A549 (cell line): ENCODE measurements at regions not wholly inside any gene's neighbourhood (a gene's known extent, or its start where the extent isn't known, plus 50 kb on each side); places are given as distances from the start of the nearest gene placed in this dataset.

Experiments
- ATAC-seq, 2 experiments: fragments of 200-7000 bp in 1 of 2; fragments of >200 bp in 1 of 2; cut with Nextera tagmentation in 1 of 2; cut with Tn5 transposase in 1 of 2; 3 replicates each; pipeline versions ENCODE4 v1.8.0 to v1.9.1; 2018 to 2020; ENCODE audit warnings: mild to moderate bottlenecking in 1 of 2, moderate library complexity in 1 of 2
- CTCF ChIA-PET: fragments of 300-600 bp; sonication (Branson Sonifier 250); formaldehyde crosslinking; extraction: SDS; loops from one replicate; lab custom pipeline; 2021; ENCODE audit warnings: antibody characterized with exemption, inconsistent platforms; lab: Yijun Ruan, JAX
- POLR2A ChIA-PET: fragments of 350-600 bp; formaldehyde crosslinking; extraction: SDS; loops from one replicate; lab custom pipeline; 2021; ENCODE audit warnings: antibody characterized with exemption, inconsistent platforms; lab: Yijun Ruan, JAX
- DNase-seq, 2 experiments: peaks; one replicate each; pipeline versions ENCODE4 v3.0.0 to v3.0.0-alpha.2; 2011 to 2016; ENCODE audit warnings: low read depth in 1 of 2, low spot score in 1 of 2
- FAIRE-seq: peaks from 2 replicates; lab custom pipeline; 2011; peaks lifted over from hg19 to GRCh38; lab: Jason Lieb, UNC
- H3K27ac ChIP-seq, 2 experiments: fragments of >200 bp; sonication (Bioruptor Twin); formaldehyde crosslinking; 3 replicates each; pipeline ENCODE4 v1.5.1; 2016 to 2017
- H3K4me1 ChIP-seq: fragments of >200 bp; sonication (Bioruptor Twin); formaldehyde crosslinking; 3 replicates; pipeline ENCODE4 v1.6.1; 2016
- H3K4me2 ChIP-seq: fragments of >200 bp; sonication (Bioruptor Twin); formaldehyde crosslinking; 3 replicates; pipeline ENCODE4 v1.6.1; 2016
- H3K4me3 ChIP-seq: fragments of >200 bp; sonication (Bioruptor Twin); formaldehyde crosslinking; 3 replicates; pipeline ENCODE4 v1.5.1; 2016
- H3K9me3 ChIP-seq: fragments of >200 bp; sonication (Bioruptor Twin); formaldehyde crosslinking; 3 replicates; pipeline ENCODE4 v1.6.1; 2016
- ATOH8 ChIP-seq: fragments of 250-450 bp; sonication (Bioruptor Pico); IDR thresholded peaks from 2 replicates; pipeline ENCODE4 v1.5.0; 2020; ENCODE audit warnings: low read depth, mild to moderate bottlenecking, moderate library complexity
- BCL3 ChIP-seq: fragments of >200 bp; sonication (Bioruptor Twin); formaldehyde crosslinking; IDR thresholded peaks from 3 replicates; pipeline ENCODE4 v1.6.1; 2016
- BHLHE40 ChIP-seq: IDR thresholded peaks from 2 replicates; pipeline ENCODE4 v1.6.1; 2012; ENCODE audit warnings: low read depth, low read length, inconsistent platforms
- CBX8 ChIP-seq: fragments of 200-600 bp; sonication (generic); IDR thresholded peaks from 2 replicates; pipeline ENCODE4 v1.6.1; 2016
- CHD2 ChIP-seq: fragments of 150-350 bp; IDR thresholded peaks from 2 replicates; pipeline ENCODE4 v1.6.1; 2014; ENCODE audit warnings: low read length; ENCODE audit not compliant: partially characterized antibody
- E2F6 ChIP-seq: IDR thresholded peaks from 2 replicates; pipeline ENCODE4 v1.6.1; 2012; ENCODE audit warnings: low read depth, borderline replicate concordance
- EHMT2 ChIP-seq: fragments of 200-600 bp; sonication (generic); IDR thresholded peaks from 2 replicates; pipeline ENCODE4 v1.6.1; 2016; ENCODE audit warnings: antibody characterized with exemption, low read depth, mild to moderate bottlenecking, moderate library complexity
- EP300 ChIP-seq, 2 experiments: fragments of >200 bp; sonication (Bioruptor Twin); formaldehyde crosslinking; IDR thresholded peaks; 2 replicates in 1 of 2; 3 replicates in 1 of 2; pipeline ENCODE4 v1.6.1; 2016 to 2017
- ESRRA ChIP-seq: fragments of 150-350 bp; IDR thresholded peaks from 2 replicates; pipeline ENCODE4 v1.6.1; 2014; ENCODE audit warnings: mild to moderate bottlenecking, low read length, borderline replicate concordance
- GATA3 ChIP-seq: IDR thresholded peaks from 2 replicates; pipeline ENCODE4 v1.6.1; 2012; ENCODE audit warnings: borderline replicate concordance
- HEYL ChIP-seq: fragments of 250-450 bp; sonication (Bioruptor Pico); IDR thresholded peaks from 2 replicates; pipeline ENCODE4 v1.8.0; 2021; ENCODE audit warnings: mild to moderate bottlenecking, moderate library complexity
- HMGXB4 ChIP-seq: fragments of 250-450 bp; sonication (Bioruptor Pico); IDR thresholded peaks from 2 replicates; pipeline ENCODE4 v1.5.0; 2021; ENCODE audit warnings: mild to moderate bottlenecking, moderate library complexity, borderline replicate concordance
- HOXA7 ChIP-seq: fragments of 250-450 bp; sonication (Bioruptor Pico); IDR thresholded peaks from 2 replicates; pipeline ENCODE4 v1.5.0; 2020; ENCODE audit warnings: mild to moderate bottlenecking, moderate library complexity
- HOXB5 ChIP-seq: fragments of 250-450 bp; sonication (Bioruptor Pico); IDR thresholded peaks from 2 replicates; pipeline ENCODE4 v1.5.0; 2020; ENCODE audit warnings: mild to moderate bottlenecking, moderate library complexity
- KDM1A ChIP-seq: fragments of 200-600 bp; sonication (generic); IDR thresholded peaks from 2 replicates; pipeline ENCODE4 v1.6.1; 2016; ENCODE audit warnings: low read depth, mild to moderate bottlenecking
- KDM5A ChIP-seq: fragments of 200-600 bp; sonication (generic); IDR thresholded peaks from 2 replicates; pipeline ENCODE4 v1.6.1; 2016; ENCODE audit warnings: antibody characterized with exemption, mild to moderate bottlenecking
- MAX ChIP-seq: IDR thresholded peaks from 2 replicates; pipeline ENCODE4 v1.6.1; 2012
- NPAS2 ChIP-seq: fragments of 250-450 bp; sonication (Bioruptor Pico); IDR thresholded peaks from 2 replicates; pipeline ENCODE4 v1.8.0; 2022; ENCODE audit warnings: mild to moderate bottlenecking, moderate library complexity, borderline replicate concordance
- NR3C1 ChIP-seq: fragments of >200 bp; sonication (Bioruptor Twin); formaldehyde crosslinking; IDR thresholded peaks from 3 replicates; pipeline ENCODE4 v1.6.1; 2017
- PHF8 ChIP-seq: fragments of 200-600 bp; sonication (generic); IDR thresholded peaks from 2 replicates; pipeline ENCODE4 v1.6.1; 2016; ENCODE audit warnings: low read depth, mild to moderate bottlenecking, antibody characterized with exemption, moderate library complexity, borderline replicate concordance
- POLR2A ChIP-seq: IDR thresholded peaks from 2 replicates; pipeline ENCODE4 v1.6.1; 2012; ENCODE audit warnings: mild to moderate bottlenecking, low read length
- RAD21 ChIP-seq, 2 experiments: fragments of >200 bp in 1 of 2; sonication (Bioruptor Twin) in 1 of 2; formaldehyde crosslinking in 1 of 2; IDR thresholded peaks in 1 of 2; conservative IDR thresholded peaks in 1 of 2; 2 replicates in 1 of 2; 3 replicates in 1 of 2; pipeline ENCODE4 v1.6.1; 2012 to 2018; ENCODE audit warnings: inconsistent platforms in 1 of 2
- RARB ChIP-seq: fragments of 250-450 bp; sonication (Bioruptor Pico); IDR thresholded peaks from 2 replicates; pipeline ENCODE4 v1.8.0; 2021; ENCODE audit warnings: mild to moderate bottlenecking, moderate library complexity
- RCOR1 ChIP-seq: fragments of 150-350 bp; IDR thresholded peaks from 2 replicates; pipeline ENCODE4 v1.6.1; 2014; ENCODE audit warnings: antibody characterized with exemption, low read length, low read depth
- RNF2 ChIP-seq: fragments of 200-600 bp; sonication (generic); IDR thresholded peaks from 2 replicates; pipeline ENCODE4 v1.6.1; 2016; ENCODE audit warnings: low read depth, mild to moderate bottlenecking, antibody characterized with exemption, moderate library complexity, borderline replicate concordance
- SMC3 ChIP-seq: fragments of >200 bp; sonication (Bioruptor Twin); formaldehyde crosslinking; IDR thresholded peaks from 3 replicates; pipeline ENCODE4 v1.6.1; 2018; ENCODE audit warnings: inconsistent platforms
- SREBF2 ChIP-seq: fragments of 450-650 bp; IDR thresholded peaks from 2 replicates; pipeline ENCODE4 v1.6.1; 2014; ENCODE audit warnings: mild to moderate bottlenecking, moderate library complexity
- USF2 ChIP-seq: fragments of 450-650 bp; IDR thresholded peaks from 2 replicates; pipeline ENCODE4 v1.6.1; 2014; ENCODE audit warnings: antibody characterized with exemption
- ZC3H11A ChIP-seq: fragments of 450-650 bp; IDR thresholded peaks from 2 replicates; pipeline ENCODE4 v1.6.1; 2014; ENCODE audit warnings: antibody characterized with exemption, mild to moderate bottlenecking
- ZFP36 ChIP-seq: fragments of 450-650 bp; IDR thresholded peaks from 2 replicates; pipeline ENCODE4 v1.6.1; 2014; ENCODE audit warnings: borderline replicate concordance; ENCODE audit not compliant: partially characterized antibody
- ZNF302 ChIP-seq: fragments of 250-450 bp; sonication (Bioruptor Pico); IDR thresholded peaks from 2 replicates; pipeline ENCODE4 v1.9.0; 2021; ENCODE audit warnings: inconsistent platforms, mild to moderate bottlenecking, moderate library complexity
- WGBS: methylation state at CpG from one replicate; pipeline ENCODE4 v1.1.6; 2017; ENCODE audit errors: missing lambda C conversion rate; 5-methylcytosine and 5-hydroxymethylcytosine counted together

GRCh38 chr5:2492476-2492875 lies 259.0 kb downstream of the IRX2 start:
- Histone ChIP-seq H3K4me2 (no peak overlapping the region), H3K4me1 (no peaks in the 10 kb centered on the region), H3K27ac (no peak overlapping the region), H3K4me3 (no peak overlapping the region), H3K9me3 (no peaks in the 10 kb centered on the region; the same call in 2 of the 3 replicates)
- DNase-seq, result no peak
- POLR2A ChIA-PET, result no interaction called here
- CTCF ChIA-PET, result no interaction called here
- FAIRE-seq, result no peak
- WGBS, result 2% methylated on average over 6 of the region's 7 CpGs
- no peak for ATAC-seq
- TF ChIP-seq ATOH8 (CRISPR knock-in tag) (no peak), E2F6 (no peak), CHD2 (no peak), RNF2 (no peak)

GRCh38 chr5:2491846-2492245 lies 259.6 kb downstream of the IRX2 start:
- no peak for DNase-seq
- H3K4me3 ChIP-seq, result no peak overlapping the region
- TF ChIP-seq GATA3 (no peak), MAX (no peak), HOXB5 (CRISPR knock-in tag) (no peak), ESRRA (no peak), PHF8 (no peak), RNF2 (no peak), RAD21 (conservative IDR thresholded peaks at IDR 0.05 in 1 of 2, IDR thresholded peaks at IDR 0.05 in 1 of 2) (no peak), POLR2A (no peak), EP300 (IDR thresholded peaks at IDR 0.05) (no peak), BCL3 (no peak), NPAS2 (CRISPR knock-in tag) (no peak), CHD2 (no peak), HOXA7 (CRISPR knock-in tag) (no peak), SMC3 (no peak), ZFP36 (no peak), CBX8 (no peak), ZC3H11A (no peak), HEYL (CRISPR knock-in tag) (no peak), SREBF2 (no peak)
- TF ChIP-seq, all 56 proteins: peak for 0
- FAIRE-seq (no peak), ATAC-seq (no peak)
- H3K4me1 ChIP-seq, result no peaks in the 10 kb centered on the region
- H3K9me3 ChIP-seq, result no peaks in the 10 kb centered on the region; the same call in 2 of the 3 replicates
- no peak overlapping the region for H3K27ac ChIP-seq
- CTCF ChIA-PET, result no interaction called here
- POLR2A ChIA-PET, result no interaction called here
- WGBS, result 65% methylated on average over 1 of the region's 1 CpG
- no peak overlapping the region for H3K4me2 ChIP-seq

GRCh38 chr5:2489306-2489705 lies 262.2 kb downstream of the IRX2 start:
- TF ChIP-seq ZNF302 (CRISPR knock-in tag), result no peak
- no peak for TF ChIP-seq BHLHE40
- no peak for TF ChIP-seq EHMT2
- no peak for TF ChIP-seq GATA3
- TF ChIP-seq RCOR1, result no peak
- no peak for TF ChIP-seq NR3C1
- TF ChIP-seq EP300 (IDR thresholded peaks at IDR 0.05), result no peak
- no peak for TF ChIP-seq KDM5A
- TF ChIP-seq KDM1A, result no peak
- TF ChIP-seq USF2, result no peak
- no peak for TF ChIP-seq CHD2
- TF ChIP-seq HMGXB4 (CRISPR knock-in tag), result no peak
- no peak for TF ChIP-seq PHF8
- TF ChIP-seq RNF2, result no peak
- TF ChIP-seq RARB (CRISPR knock-in tag), result no peak
- TF ChIP-seq, all 56 proteins: peak for 0
- Histone ChIP-seq H3K4me1 (no peaks in the 10 kb centered on the region), H3K4me2 (no peak overlapping the region), H3K9me3 (no peaks in the 10 kb centered on the region), H3K4me3 (no peak overlapping the region), H3K27ac (no peak overlapping the region)
- FAIRE-seq (no peak), DNase-seq (no peak), ATAC-seq (no peak)
- 24% methylated on average over 10 of the region's 10 CpGs for WGBS
- ChIA-PET CTCF (no interaction called here), POLR2A (no interaction called here)
